ENCODE measurements at regions not wholly inside any gene's neighbourhood (a gene's known extent, or its start where the extent isn't known, plus 50 kb on each side); places are given as distances from the start of the nearest gene placed in this dataset.
"Not testable (repeated sequence)": the region's sequence is repeated elsewhere in the genome, so short reads cannot be mapped to it uniquely, and the experiment has no call there.

- in situ Hi-C loops (cut with MboI; ENCODE audit: low sequenced_read_pairs), result no loop called here
Measured at GRCh38 chr11:69943066-69943465, 123.8 kb upstream of the FGF3 start.

- in situ Hi-C loops (cut with MboI; ENCODE audit: low sequenced_read_pairs), result no loop called here
Measured at GRCh38 chr11:69943506-69943905, 124.3 kb upstream of the FGF3 start.

- in situ Hi-C loops (cut with MboI; ENCODE audit: low sequenced_read_pairs), result no loop called here
Measured at GRCh38 chr11:69944146-69944795, 125.1 kb upstream of the FGF3 start.

DNA sequence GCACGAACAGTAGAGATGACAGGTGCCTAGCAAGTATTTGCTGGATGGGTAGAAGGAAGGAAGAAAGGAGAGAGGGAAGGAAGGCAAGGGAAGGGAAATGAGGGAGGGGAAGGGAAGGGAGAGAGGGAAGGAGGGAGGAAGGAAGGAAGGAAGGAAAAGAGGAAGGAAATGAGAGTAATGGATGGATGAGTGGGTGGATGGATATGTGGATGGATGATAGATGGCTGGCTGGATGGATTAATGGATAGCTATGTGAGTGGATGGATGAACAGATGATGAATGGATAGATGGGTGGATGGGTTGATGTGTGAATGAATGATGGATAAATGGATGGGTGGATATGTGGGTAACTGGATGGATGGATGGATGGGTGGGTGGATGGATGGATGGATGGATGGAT is 125.9 kb upstream of the FGF3 start:
- in situ Hi-C loops (cut with MboI; ENCODE audit: low sequenced_read_pairs), result no loop called here

GRCh38 chr11:69947059-69947792 is 128.0 kb upstream of the FGF3 start:
- in situ Hi-C loops (cut with MboI; ENCODE audit: low sequenced_read_pairs), result no loop called here

- in situ Hi-C loops (cut with MboI; ENCODE audit: low sequenced_read_pairs), result no loop called here
Measured at GRCh38 chr11:69947793-69948255, 128.6 kb upstream of the FGF3 start.

GRCh38 chr11:69948256-69949141 is 129.3 kb upstream of the FGF3 start:
- in situ Hi-C loops (cut with MboI; ENCODE audit: low sequenced_read_pairs), result no loop called here

GRCh38 chr11:69949327-69949726 is 128.8 kb upstream of the ANO1 start:
- in situ Hi-C loops (cut with MboI; ENCODE audit: low sequenced_read_pairs), result no loop called here

- in situ Hi-C loops (cut with MboI; ENCODE audit: low sequenced_read_pairs), result no loop called here
Measured at GRCh38 chr11:69950120-69950519, 128.0 kb upstream of the ANO1 start.

- in situ Hi-C loops (cut with MboI; ENCODE audit: low sequenced_read_pairs), result no loop called here
Measured at GRCh38 chr11:69950621-69951020, 127.5 kb upstream of the ANO1 start.

- in situ Hi-C loops (cut with MboI; ENCODE audit: low sequenced_read_pairs), result no loop called here
Measured at GRCh38 chr11:69951821-69952220, 126.3 kb upstream of the ANO1 start.

GRCh38 chr11:69952229-69952975 is 125.7 kb upstream of the ANO1 start:
- in situ Hi-C loops (cut with MboI; ENCODE audit: low sequenced_read_pairs), result not testable (repeated sequence)

DNA sequence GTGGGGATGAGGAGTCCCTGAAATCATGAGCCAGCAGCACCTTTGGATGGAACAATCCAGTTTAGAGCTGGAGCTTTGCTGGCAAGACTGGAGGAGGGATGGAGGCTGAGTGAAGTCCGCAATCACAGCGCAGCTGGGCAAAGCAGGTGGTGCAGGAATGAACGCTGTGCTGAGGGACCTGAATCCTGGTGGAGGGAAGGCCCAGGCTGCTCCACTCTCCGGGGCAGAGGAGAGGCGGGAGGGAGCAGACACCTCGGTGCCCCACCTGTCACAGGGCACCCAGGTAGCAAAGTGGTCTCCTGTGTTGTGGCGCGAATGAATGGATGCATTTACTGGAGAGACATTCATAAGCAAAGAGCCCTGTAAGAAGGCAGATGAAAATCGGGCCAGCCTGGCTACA is 124.8 kb upstream of the ANO1 start:
- in situ Hi-C loops (cut with MboI; ENCODE audit: low sequenced_read_pairs), result no loop called here

DNA sequence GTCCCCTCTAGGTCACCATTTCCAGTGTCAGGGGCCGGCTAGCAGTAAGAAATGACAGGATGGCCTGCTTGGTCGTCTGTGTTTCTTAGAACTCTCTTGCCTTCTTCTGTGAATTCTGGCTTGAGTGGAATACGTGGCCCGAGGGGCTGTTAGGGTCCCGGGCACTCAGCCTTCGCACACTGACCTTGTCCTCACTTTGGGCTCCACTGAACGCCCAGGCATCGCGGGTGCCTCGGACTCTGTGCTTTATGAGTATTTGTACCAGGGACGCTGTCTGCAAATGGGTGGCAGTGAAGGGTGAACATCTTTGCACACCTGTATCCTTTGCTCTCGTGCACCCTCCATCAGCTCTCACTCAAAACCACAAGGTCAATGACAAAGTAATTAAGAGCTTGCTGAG is 123.4 kb upstream of the ANO1 start:
- in situ Hi-C loops (cut with MboI; ENCODE audit: low sequenced_read_pairs), result no loop called here

DNA sequence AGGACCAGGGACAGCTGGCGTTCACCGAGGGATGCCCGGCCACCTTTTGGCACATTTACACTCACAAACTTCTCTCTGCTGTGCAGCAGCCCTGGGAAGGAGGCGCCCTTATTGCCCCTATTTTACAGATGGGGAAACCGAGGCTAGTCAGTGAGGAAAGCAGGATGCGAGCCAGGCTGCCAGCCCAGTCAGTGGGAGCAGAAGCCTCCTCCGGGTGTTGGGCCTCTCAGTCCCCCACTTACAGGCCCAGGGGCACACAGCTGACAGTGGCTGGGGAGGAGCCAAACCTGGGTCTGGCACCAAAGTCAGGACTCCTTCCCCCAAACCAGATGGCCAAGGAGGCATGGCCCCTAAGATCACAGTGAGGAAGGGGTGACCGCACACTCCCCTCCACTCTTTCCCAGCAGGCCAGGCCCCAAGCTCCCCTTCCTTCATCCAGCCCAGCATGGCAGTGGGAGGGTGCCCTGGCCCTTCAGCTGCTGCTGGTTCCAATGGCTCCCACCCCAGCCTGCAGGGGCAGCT is 121.4 kb upstream of the ANO1 start:
- in situ Hi-C loops (cut with MboI; ENCODE audit: low sequenced_read_pairs), result no loop called here

DNA sequence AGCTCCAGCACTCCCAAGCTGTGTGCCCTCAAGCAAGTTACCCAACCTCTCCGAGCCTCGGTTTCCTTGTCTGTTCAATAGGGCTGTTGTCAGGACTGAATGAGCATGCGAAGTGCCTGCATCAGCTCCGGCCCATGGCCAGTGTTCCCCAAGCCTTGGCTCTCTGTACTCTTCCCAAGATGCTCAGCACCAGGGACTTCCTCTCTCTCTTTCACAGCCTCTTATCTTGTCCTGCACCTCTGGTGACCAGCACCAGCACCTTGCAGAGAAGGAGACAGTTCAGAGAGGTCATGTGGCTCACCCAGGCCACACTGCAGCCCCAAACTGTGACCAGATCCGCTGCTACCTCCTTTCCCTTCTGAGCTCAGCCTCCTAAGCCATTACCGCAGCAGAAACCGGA is 120.3 kb upstream of the ANO1 start:
- in situ Hi-C loops (cut with MboI; ENCODE audit: low sequenced_read_pairs), result no loop called here

DNA sequence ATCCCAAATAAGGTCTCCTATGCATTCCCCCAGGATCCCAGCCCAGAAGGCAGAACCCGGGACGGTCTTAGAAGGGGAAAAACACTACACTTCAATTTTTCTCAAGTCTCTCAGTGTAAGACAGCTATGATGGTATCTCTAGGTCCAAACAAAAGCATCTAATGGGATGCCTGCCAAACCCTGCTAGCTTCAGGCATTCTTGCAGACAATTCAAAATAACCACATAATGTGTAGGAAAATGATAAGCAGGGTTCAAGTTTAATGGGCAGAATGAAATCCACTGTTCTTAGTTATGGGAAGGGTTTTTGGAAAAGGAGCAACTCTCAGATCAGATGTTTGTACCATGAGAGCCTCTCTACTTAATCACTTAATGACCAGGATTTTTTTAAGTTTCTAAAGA is 119.8 kb upstream of the ANO1 start:
- in situ Hi-C loops (cut with MboI; ENCODE audit: low sequenced_read_pairs), result no loop called here

GRCh38 chr11:69959461-69959860 is 118.7 kb upstream of the ANO1 start:
- in situ Hi-C loops (cut with MboI; ENCODE audit: low sequenced_read_pairs), result no loop called here

DNA sequence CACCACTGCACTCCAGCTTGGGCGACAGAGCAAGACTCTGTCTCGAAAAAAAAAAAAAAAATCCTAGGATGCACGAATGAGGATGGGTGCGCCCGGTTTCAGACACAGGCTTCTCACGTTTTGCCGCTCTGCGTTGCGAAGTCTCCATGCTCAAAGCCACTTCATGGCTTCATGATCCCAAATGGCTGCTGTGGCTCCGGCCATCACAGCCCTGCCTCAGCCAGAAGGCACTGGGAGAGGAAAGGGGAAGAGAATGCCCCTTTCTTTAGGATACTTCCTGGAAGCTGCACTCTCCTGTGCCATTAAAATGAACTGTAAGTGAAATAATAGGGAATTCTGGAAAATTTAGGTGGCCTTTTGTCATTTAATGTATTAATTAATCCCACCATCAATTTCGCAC is 116.4 kb upstream of the ANO1 start:
- in situ Hi-C loops (cut with MboI; ENCODE audit: low sequenced_read_pairs), result no loop called here

GRCh38 chr11:69962152-69962551 is 116.0 kb upstream of the ANO1 start:
- in situ Hi-C loops (cut with MboI; ENCODE audit: low sequenced_read_pairs), result no loop called here

Data from HL-60/S4 (cell line).